Neural progenitor cell (in vitro differentiated cells): ENCODE measurements at regions not wholly inside any gene's neighbourhood (a gene's known extent, or its start where the extent isn't known, plus 50 kb on each side); places are given as distances from the start of the nearest gene placed in this dataset.

Experiments used
- CTCF ChIP-seq: fragments of 200-600 bp; sonication (generic); IDR thresholded peaks from 2 replicates; pipeline ENCODE4 v1.5.1; 2017; ENCODE audit warnings: antibody characterized with exemption, mild to moderate bottlenecking
- EZH2phosphoT487 ChIP-seq: fragments of 200-600 bp; sonication (generic); IDR thresholded peaks from 2 replicates; pipeline ENCODE4 v1.6.1; 2017; ENCODE audit warnings: antibody characterized with exemption

DNA sequence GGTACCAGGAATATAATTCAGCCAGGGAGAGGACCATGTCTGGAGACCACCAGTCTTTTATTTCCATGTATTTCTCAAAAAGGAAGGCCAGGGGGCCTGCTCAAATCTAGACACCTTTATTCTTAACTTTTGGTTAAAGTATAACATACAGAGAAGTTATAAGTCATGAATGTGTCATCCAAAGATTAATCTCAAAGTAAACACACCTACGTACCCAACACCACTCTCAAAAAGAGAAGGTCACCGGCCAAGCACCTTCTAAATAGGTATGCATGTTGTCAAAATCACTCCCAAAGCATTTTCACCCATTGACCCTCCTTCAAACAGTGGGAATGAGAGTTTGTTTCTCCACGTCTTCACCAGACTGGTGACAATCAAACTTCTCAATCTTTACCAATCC, 60.0 kb upstream of the FZD10 start:
- no peak for TF ChIP-seq CTCF
- TF ChIP-seq EZH2phosphoT487, result no peak
